OCI-M2 (cell line): ENCODE measurements at regions not wholly inside any gene's neighbourhood (a gene's known extent, or its start where the extent isn't known, plus 50 kb on each side); places are given as distances from the start of the nearest gene placed in this dataset.
"Not testable (repeated sequence)": the region's sequence is repeated elsewhere in the genome, so short reads cannot be mapped to it uniquely, and the experiment has no call there.

ENCODE experiments used
- DNase-seq: peaks from one replicate; lab custom pipeline; 2025; ENCODE audit not compliant: unreplicated experiment; lab: John Stamatoyannopoulos, UW

DNA sequence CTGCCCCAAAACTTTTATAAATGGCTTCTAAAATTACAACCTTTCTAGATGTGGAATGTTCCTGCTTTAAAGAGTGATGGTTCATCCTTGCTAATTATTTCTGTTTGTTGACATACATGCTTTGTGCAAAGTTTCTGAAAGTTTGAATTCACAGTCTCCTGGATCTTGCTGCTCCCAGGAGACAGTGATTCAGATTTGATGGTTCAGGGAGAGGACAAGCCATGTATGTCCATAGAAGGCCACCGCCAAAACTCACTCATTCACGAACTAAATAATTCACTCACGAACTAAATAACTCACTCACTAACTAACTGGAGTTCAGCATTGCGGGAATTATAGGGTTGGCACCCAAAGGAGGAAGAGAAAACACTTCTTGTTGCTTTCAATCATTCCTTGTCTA is 416.5 kb upstream of the ZEB2 start:
- DNase-seq, result no peak

DNA sequence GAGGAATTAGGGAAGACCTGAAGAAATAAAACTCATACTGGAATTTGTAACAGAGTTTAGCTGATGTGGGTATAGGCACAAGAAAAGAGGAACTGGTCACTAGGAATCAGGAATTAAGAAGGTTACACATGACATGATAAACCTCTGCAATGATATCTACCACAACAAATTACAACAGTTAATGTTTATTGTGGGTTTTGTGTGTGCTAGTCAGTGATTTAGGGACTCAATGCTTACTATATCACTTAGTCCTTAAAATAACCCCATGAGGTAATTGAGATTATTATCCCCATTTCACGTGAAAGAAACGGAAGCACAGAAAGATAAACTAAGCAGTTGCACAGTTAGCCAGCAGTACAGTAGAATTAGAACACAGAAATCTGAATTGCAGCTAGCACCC is 415.8 kb upstream of the ZEB2 start:
- no peak for DNase-seq

DNA sequence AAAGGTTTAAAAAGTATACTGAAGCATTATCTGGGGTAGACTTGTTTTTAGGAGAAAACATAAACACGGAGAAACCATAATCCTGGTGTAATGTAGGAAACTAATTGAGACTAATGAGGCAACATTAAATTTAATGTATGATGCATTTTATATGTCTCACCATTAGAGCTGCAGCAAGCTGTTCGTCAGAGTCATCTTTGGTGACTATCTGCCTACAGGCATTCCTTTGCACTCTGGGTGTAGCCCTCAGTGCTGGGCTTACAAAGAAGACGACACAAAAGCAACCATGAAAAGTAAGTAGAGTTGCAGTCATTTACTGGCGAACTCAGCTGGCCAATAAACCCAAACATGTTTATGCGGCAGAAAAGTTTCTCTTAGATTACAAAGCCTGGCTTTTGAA is 415.3 kb upstream of the ZEB2 start:
- no peak for DNase-seq

DNA sequence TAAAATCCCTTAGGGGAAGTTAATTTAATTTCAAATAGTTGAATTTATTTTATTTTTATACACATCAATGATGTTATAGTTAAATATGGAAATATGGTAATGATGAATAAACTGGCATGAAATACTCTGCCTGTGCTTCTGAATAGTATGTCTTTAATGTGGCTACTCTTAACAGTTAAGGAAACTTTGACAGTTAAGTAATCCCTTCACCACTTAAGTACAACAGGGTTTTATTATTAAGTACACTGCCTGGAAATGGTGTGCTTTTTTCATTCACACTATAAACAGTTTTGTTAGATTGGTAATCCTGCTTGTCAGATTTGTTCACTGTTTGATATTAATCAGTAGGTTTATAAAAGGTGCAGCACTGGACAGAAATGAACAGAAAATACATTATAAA is 412.0 kb upstream of the ZEB2 start:
- DNase-seq, result no peak

DNA sequence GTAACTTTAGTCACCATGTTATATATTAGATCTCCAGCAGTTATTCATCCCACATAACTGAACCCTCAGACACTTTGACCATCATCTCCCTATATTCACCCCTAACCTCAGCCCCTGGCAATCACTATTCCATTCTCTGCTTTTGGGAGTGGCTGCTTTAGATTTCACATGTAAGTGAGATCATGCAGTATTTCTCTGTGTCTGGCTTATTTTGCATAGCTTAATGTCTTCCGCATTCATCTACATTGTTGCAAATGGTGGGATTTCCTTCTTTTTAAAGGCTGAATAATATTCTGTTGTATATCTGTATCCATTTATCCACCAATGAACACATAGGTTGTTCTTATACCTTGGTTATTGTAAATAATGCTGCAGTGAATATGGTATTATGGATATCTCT is 411.6 kb upstream of the ZEB2 start:
- no peak for DNase-seq

DNA sequence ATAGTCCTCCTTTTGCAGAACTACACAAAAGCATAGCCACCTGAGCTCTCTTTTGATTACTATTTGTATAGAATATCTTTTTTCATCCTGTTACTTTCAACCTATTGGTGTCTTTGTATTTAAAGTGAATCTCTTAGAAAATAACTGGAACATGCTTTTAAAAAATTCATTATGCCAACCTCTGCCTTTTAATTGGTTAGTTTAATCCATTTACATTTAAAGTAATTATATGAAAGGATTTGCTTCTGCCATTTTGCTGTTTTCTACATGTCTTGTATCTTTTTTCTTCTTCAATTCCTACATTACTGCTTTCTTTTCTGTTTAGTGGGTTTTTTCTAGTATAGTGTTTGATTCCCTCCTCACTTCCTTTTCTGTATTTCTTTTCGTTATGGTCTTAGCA is 407.5 kb upstream of the ZEB2 start:
- no peak for DNase-seq

DNA sequence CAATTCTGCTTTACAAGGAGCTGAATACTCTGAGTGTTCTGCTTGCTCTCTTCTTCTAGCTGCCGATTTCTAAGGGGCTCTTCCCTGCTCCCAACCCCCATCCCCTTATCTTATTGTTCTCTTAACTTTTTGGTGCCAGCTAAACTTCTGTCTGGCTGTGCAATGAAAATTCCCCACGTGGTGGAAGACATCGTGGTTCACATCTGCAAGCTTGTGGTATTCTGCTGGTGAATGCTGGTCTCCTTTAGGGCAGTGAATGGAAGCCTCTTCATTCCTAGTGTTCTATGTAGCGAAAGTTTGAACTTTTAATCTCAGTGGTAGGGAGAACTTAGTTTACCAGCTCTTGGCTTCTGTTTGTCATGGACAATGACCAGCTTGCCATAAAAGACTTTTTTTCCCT is 406.0 kb upstream of the ZEB2 start:
- no peak for DNase-seq

DNA sequence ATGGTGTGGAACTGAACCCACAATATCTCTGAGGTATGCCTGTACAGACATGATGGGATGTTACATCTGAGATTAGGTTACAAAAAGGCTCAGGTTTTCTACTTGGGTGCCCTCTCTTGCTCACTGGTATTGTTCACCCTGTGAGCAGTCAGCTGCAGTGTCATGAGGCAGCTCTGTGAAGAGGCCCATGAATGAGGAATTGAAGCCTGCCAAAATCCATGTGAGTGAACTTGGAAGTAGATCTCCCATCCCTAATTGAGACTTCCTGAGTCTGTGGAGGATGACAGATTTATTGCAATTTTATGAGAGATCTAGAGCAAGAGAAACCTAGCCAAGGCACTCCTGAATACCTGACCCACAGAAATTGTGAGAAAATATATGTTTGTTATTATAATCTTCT is 404.9 kb upstream of the ZEB2 start:
- DNase-seq, result no peak

DNA sequence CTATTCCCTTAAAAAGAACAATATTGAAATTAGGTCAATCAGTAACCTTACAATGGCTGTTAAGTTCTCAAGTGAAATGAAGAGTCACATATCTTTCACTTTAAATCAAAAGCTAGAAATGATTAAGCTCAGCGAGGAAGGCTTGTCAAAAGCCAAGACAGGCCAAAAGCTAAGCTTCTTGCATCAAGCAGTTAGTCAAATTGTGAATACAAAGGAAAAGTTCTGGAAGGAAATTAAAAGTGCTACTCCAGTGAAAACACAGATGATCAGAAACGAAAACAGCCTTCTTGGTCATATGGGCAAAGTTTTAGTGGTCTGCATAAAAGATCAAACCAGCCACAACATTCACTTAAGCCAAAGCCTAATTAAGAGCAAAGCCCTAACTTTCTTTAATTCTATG is 402.6 kb upstream of the ZEB2 start:
- no peak for DNase-seq

DNA sequence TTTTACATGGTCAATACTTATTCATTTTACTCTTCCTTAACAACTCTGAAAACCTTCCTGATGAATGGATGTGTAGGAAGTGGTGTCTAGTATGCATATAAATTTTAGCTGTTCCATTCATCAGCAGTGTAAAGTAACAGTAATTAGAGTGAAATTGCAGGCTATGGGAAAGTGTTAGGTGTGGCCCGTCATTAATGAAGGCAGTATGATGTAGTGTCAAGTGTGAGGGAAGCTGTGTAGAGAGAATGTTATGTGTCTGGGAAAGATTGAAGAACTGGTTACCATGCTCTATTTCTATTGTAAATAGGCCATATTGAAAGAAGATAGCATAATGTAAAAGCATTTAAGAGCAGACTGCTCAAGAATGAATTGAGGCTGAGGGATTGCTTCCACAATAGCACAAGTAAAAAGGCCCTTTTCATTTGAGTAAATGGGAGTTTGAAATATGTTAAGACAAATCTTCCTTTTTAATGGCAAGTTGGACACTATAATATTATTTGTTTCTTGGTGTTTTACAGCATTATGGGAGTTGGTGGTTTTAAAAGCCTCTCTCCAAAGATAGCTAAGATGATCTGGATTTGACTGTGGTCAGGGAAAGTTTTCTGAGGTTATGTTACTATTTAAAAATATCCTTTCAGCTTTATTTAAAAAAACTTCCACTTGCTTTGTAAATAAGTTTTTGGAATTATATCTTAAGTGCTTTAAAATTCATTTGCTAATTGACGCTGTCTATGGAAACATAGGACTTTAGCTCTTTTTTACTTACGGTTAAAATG is 401.0 kb upstream of the ZEB2 start:
- no peak for DNase-seq

DNA sequence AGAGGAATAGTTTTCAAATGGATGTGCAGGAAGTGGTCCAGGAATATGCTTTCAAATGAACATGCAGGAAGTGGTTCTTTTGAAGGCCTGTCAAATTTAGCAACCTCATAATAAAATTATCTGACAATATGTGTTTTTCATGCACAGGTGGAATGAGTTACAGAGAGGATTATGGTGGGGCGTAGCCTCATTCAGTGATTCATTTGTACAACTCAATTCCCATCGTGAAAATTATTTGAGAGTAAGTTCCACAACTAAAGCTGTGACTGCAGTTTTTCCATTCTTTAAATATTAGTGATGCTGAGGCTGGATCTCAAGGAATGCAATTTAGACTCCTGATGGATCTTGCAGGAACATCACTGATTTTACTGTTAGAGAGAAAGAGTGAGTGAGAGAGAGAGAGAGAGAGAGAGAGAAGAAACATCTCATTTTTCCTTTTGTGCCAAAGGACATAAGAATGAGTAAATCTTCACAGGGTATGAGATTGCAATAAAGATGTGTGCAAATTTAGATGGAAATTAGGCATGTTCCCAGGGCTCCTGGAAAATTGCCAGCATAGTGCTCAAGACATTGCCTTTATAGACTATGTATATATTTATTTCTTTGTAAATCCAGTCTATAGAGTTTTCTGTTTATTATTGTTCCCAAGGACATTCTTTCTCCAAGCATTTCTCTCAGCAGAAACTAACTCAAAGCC is 394.9 kb upstream of the ZEB2 start:
- no peak for DNase-seq

DNA sequence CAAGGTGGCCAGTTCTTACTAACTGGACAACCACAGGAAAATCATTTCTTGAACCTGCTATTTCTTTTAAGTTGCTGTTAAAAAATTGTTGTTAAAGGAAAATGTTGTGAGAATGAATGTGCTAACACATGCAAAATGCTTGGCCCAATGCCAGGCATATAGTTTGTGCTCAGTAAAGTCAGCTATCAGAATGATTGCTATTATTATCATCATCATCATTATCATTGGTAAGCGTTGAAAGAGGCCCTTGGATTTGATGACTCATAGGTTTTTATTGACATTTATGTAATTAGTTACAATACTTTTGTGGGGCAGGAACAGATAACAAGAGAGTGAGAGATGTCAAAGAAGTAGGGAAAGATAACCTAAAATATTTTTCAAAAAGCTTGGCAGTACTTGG is 394.2 kb upstream of the ZEB2 start:
- DNase-seq, result no peak

DNA sequence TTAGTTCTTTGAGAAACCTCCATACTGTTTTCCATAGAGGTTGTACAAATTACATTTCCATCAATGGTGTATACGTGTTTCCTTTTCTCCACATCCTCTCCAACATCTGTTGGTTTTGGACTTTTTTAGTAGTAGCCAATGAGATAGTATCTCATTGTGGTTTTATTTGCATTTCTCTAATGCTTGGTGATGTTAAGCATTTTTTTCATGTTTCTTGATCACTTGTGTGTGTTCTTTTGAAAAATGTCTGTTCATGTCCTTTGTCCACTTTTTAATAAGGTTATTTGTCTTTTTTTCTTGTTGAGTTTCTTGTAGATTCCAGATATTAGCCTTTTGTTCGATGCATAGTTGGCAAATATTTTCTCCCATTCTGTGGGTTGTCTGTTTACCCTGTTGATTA is 392.3 kb upstream of the ZEB2 start:
- no peak for DNase-seq

DNA sequence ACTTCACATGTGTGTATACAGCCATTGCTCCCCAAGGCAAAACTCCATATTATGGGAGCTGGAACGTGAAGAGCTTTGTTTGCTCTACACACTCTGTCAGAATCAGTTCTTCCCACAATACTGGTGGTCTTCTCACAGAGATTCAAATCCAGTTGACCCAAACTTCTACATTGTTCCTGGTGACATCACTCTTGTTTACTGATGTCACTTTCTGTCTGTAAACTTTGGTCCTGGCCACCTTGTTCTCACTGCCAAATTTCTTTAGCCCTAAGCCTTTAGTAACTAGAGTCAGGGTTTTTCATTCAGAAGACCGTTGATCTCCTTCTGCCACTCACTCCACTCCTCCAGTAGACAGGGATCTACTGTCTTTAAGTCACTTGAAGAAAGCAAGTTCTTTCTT is 386.0 kb upstream of the ZEB2 start:
- DNase-seq, result no peak

DNA sequence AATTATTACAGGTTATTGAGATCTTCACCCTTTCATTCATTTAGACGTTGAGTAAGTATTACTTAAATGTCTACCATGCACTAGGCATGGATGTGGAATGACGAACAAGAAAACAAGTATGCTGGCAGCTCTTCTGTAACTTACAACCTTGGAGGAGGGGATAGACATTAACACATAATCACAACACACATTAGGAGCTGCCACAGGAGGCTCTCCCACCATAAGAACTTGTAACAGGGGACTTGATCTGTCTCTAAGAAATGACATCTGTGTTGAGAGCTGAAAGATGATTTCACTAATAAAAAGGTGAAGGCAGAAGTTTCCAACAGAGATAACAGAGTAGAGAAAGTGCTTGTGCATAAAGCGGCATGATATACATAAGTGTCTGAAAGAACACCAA is 384.7 kb upstream of the ZEB2 start:
- DNase-seq, result no peak

DNA sequence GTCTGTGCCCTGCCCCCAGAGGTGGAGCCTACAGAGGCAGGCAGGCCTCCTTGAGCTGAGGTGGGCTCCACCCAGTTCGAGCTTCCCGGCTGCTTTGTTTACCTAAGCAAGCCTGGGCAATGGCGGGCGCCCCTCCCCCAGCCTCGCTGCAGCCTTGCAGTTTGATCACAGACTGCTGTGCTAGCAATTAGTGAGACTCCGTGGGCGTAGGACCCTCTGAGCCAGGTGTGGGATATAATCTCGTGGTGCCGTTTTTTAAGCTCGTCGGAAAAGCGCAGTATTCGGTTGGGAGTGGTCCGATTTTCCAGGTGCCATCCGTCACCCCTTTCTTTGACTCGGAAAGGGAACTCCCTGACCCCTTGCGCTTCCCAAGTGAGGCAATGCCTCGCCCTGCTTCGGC is 383.1 kb upstream of the ZEB2 start:
- DNase-seq, result not testable (repeated sequence)

DNA sequence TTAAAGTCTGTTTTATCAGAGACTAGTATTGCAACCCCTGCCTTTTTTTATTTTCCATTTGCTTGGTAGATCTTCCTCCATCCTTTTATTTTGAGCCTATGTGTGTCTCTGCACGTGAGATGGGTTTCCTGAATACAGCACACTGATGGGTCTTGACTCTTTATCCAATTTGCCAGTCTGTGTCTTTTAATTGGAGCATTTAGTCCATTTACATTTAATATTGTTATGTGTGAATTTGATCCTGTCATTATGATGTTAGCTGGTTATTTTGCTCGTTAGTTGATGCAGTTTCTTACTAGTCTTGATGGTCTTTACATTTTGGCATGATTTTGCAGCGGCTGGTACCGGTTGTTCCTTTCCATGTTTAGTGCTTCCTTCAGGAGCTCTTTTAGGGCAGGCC is 381.5 kb upstream of the ZEB2 start:
- DNase-seq, result not testable (repeated sequence)

DNA sequence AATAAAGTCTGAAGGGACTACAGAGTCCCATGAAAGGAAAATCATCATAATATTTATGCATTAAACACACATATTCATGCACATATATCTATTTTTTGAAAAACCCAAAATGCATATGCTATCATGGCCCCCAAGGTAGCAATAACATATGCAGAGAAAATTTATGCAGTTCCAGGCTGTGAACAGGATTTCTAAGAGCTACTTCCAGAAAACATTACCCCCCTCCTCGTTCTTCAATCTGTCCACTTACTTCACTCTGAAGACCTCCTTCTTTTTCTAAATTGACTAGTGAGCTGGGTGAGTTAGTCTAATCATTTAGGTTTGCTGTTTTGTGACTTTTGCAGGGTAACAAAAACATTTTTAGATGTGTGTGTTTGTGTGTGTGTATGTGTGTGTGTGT is 376.4 kb upstream of the ZEB2 start:
- no peak for DNase-seq

DNA sequence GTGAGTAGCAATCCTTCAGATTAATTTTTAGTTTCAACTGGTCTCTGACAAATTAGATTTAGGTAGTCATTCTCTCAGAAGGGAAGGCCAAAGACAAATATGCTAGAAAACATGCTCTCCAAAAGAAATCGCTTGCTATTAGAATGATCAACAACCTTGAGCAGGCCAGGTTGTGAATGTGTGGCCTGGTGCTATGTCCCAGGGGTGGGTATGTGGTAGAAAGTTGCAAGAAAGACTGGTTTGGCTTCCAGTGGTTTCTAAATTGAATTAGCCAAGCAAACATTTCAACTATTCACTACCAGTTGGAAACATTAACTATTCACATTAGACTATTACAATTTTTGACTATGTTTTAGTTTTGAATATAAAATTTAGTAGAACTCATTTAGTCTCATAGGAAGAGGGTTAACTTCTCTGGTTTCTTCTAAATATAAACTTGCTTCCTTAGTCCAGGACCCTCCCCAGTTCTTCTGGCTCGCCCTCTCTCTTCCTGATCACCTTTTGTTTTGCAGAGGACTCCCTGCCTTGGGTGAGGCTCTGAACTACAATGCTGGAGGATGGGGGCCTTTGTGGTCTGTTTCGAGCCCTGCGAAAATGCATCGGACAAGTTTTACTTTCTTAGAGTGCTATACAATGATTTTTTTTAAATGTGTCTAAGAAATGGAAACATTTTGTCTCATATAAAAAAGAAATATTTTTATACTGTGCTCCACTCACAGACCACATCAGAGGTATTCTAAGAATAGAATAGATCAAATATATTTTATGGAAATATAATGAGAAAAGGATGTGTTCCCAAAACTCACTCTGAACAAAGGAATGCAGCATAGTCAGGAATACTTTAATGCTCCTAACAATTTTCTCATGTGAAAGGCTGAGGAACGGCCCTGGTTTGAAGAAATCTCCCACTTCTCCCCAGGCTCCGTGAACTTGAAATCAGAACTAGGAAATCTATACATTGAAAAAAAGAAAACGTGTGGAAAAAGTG is 375.0 kb upstream of the ZEB2 start:
- DNase-seq, result no peak

DNA sequence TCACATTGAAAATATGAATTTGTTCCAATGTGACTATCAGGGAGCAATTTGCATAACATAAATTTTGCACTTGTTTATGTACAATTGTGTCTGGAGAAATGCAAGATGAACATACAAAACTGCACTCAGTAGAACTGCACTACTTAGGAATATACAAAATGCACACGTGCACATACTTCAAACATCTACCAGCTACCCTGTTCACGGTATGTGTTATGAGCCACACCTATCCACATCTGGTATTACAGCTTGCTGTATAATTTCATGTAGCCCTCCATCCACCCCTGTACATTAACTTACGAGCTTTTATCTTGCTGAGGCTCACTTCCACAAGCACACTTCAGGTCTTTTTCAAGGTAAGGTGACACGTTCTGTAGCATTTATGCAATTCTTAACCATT is 373.5 kb upstream of the ZEB2 start:
- DNase-seq, result no peak

DNA sequence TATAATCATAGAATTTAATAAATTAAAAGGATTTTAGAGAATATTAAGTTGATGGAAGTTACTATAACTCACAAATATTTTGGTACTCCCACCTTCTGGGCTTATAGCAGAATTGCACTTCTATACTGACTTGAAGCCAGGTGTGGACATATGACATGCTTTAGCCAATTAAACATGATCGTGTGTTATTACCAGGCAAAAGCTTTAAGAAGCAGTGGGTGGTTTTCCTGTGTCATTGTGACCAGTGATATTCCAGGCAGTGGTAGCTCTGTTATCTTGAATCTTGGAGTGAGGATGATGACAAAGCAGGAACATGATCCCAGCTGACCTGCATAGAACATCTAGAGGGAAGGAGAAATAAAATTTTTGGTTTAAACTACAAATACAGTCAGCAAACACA is 370.9 kb upstream of the ZEB2 start:
- DNase-seq, result no peak

DNA sequence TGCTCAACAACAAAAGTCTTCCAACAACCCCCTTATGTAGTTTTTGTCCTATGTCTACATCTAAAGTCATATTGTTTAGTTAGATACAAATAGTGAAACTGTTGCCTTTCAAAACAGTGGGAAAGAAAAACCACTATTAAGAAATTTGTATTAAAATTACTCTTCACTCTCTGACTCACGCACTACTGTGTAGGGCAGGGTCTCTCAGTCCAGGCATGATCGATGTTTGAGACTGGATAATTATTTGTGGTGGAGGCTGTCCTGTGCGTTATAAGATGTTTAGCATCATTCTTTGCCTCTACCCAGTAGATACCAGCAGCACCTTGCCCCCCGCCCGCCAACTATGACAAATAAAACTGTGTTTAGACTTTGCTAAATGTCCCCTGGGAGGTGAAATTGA is 369.4 kb upstream of the ZEB2 start:
- DNase-seq, result no peak
